ENCODE measurements at regions not wholly inside any gene's neighbourhood (a gene's known extent, or its start where the extent isn't known, plus 50 kb on each side); places are given as distances from the start of the nearest gene placed in this dataset.
A peak's percentile ranks its signal among the peaks of the same experiment; 100 is the strongest.

DNA sequence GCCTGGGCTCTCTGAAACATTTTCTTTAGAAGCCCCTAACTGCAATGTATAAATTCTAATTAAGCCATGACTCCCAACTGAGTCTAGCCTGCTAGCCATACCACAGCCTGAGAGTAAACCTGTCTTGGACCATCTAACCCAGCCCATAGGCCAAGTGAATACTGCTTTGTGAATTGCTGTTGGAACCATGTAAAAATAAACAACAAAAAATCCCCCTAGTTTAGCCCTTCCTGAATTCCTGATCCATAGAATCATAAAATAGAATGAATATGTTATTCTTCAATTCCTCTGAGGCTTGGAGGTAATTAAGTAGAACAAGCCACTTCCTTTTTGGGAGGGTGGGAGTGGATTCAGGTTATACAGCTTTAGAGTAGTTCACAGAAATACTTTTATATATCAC, 1496.4 kb downstream of the MRPL39 start:
- no peak for ATAC-seq
- intact Hi-C loops (cut with DNase I): no loop called here
- DNase-seq (ENCODE audit: low spot score): no peak

GRCh38 chr21:24097181-24097580, 1510.1 kb downstream of the MRPL39 start:
- intact Hi-C loops (cut with DNase I): no loop called here
- ATAC-seq (no peak), DNase-seq (ENCODE audit: low spot score) (no peak)

DNA sequence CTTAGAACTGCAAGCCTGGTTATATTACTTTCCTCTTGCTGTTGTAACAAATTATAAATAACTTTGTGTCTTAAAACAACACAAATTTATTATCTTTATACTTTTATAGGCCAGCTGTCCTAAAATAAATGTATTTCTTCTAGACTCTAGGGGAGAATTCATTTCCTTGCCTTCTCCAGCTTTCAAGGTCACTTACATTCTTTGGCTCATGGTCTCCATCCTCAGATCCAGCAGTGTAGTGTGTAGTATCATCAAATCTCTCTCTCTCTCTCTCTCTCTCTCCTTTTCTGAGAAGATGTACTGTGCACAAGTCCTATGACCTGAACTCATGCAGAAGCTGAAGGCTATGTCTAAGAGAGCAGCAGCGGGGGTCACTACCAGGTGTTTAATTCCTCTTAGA, 1510.6 kb downstream of the MRPL39 start:
- DNase-seq (ENCODE audit: low spot score): no peak
- no peak for ATAC-seq
- intact Hi-C loops (cut with DNase I): no loop called here

DNA sequence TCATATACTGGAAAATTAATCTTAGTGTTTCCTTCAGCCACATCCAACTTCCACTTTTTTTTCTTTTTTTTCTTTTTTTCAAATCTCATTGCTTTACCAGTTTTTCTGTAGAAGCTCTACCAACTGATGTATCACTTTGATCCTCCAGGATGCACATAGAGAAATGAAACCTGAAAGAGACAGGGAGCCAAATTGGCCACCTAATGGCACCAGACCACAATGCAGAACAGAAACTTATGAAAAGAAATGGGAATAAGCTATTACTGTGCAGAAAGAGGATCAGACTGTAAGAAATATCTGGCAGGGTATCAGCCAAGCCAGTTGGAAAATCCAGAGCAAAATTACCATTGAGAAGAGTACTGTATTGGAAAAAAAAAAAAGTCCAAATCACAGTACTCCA, 1514.2 kb downstream of the MRPL39 start:
- intact Hi-C loops (cut with DNase I): no loop called here
- ATAC-seq: no peak
- no peak for DNase-seq (ENCODE audit: low spot score)

- ATAC-seq (no peak), DNase-seq (ENCODE audit: low spot score) (no peak)
- intact Hi-C loops (cut with DNase I): no loop called here
These were observed 1531.1 kb downstream of the MRPL39 start for GRCh38 chr21:24076179-24076578.

DNA sequence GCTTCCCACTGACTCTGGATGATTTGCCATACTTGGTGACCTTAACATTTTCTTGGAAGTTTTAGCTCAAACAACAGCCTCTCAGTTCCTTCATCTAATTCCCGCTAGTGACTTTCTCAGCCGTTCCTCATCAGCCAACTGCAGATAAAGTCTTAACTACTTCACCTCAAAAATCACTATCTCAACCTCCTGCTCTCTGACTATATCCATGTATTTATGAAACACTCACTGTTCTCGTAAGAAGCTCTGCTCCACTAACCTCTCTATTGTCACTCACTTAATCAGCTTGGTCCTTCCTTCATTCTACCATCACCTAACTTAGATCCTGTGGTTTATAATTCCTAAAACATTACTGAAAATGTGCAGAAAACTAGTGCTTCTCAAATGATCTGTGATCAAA, 1551.6 kb downstream of the MRPL39 start:
- no peak for ATAC-seq
- no peak for DNase-seq (ENCODE audit: low spot score)
- intact Hi-C loops (cut with DNase I): no loop called here

DNA sequence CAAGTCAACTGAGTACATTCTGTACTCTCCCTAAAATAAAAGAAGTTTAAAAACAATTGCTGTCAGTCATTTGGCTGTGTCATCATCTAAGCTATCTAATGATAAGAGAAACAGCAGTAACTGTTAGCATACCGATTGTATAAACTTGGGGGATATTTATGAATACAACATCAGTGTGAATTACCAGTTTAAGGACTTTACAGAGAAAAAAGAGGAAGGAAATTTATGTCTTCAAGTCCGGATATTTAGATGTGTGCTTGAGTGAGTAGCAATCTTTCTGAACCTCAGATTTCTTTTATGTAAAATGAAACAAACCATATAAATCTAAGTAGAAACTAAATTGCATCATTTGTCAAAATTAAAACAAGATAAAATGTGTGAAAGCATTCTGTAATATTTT, 1557.0 kb downstream of the MRPL39 start:
- ATAC-seq: no peak
- no peak for DNase-seq (ENCODE audit: low spot score)
- intact Hi-C loops (cut with DNase I): no loop called here

- ATAC-seq: no peak
- intact Hi-C loops (cut with DNase I): no loop called here
- no peak for DNase-seq (ENCODE audit: low spot score)
These were observed 1560.3 kb downstream of the MRPL39 start for GRCh38 chr21:24046829-24047443.

DNA sequence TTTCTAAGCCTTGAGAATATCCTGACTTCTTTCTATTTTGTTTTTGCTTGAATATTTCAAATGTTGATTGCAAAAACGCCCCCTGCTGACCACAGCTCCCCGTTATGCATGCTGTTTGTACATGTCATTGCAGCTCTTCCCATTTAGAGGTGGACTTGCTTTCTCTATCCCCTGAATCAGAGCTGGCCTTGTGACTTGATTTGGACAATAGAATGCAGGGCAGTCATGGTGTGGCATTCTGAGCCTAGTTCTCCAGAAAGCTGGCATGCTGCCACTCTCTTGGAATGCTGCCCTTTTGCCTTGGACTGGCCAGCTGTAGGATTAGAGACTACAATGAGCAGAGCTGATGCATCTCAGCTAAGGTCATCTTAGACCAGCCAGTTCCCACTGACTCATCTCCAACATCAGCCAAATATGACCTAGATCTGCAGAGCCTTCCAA, 1561.5 kb downstream of the MRPL39 start:
- intact Hi-C loops (cut with DNase I): no loop called here
- ATAC-seq: peak; percentile 88

GRCh38 chr21:24045373-24045772, 1561.9 kb downstream of the MRPL39 start:
- intact Hi-C loops (cut with DNase I): no loop called here
- ATAC-seq (no peak), DNase-seq (ENCODE audit: low spot score) (no peak)

More for the DNA sequence above, 1561.5 kb downstream of the MRPL39 start:
- DNase-seq (ENCODE audit: low spot score): peak; percentile 82

GRCh38 chr21:24042687-24043086, 1564.6 kb downstream of the MRPL39 start:
- DNase-seq (ENCODE audit: low spot score) (no peak), ATAC-seq (no peak)
- intact Hi-C loops (cut with DNase I): no loop called here

GRCh38 chr21:24032709-24033232, 1574.5 kb downstream of the MRPL39 start:
- intact Hi-C loops (cut with DNase I): no loop called here
- ATAC-seq (no peak), DNase-seq (ENCODE audit: low spot score) (no peak)

- intact Hi-C loops (cut with DNase I): no loop called here
- DNase-seq (ENCODE audit: low spot score) (no peak), ATAC-seq (no peak)
These were observed 1579.9 kb downstream of the MRPL39 start for GRCh38 chr21:24027396-24027795.

GRCh38 chr21:24025101-24025500, 1582.2 kb downstream of the MRPL39 start:
- intact Hi-C loops (cut with DNase I): no loop called here
- ATAC-seq (no peak), DNase-seq (ENCODE audit: low spot score) (no peak)

DNA sequence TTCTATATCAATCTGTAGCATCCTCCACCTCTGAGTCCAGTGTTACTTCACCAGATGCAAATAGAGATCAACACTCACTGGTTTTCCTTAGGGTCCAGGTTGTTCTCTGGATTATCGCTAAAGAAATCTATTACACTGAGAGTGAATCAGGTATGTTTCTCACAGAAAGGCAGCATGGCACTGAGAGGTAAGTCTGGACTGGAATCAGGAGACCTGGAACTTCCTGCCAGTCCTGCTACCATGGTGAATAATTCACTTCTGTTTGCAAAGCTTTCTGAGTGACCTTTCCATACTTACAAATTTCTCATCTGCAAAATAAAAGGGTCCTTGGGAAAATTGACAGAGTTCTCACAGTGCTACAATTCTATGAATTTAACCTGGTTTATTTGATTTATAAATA, 1583.3 kb downstream of the MRPL39 start:
- intact Hi-C loops (cut with DNase I): no loop called here
- DNase-seq (ENCODE audit: low spot score): no peak
- no peak for ATAC-seq

DNA sequence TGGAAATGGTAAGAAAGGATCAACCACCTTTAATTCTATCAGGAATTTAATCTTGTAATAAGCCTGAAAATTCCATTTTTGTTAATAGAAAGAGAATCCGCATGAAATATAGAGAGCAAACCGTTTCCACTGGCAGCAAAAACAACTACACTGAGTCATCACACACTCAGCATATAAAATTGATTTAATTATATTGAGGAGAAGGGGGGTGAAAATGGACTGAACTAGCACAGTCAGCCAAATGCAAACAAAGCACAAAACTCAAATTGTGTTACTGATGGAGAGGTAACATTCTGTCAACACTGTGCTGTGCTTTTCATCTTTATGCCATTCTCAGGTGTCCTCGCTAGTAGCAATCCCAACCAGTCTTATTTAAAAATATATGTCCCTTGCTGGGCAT, 1583.9 kb downstream of the MRPL39 start:
- ATAC-seq (no peak), DNase-seq (ENCODE audit: low spot score) (no peak)
- intact Hi-C loops (cut with DNase I): no loop called here

DNA sequence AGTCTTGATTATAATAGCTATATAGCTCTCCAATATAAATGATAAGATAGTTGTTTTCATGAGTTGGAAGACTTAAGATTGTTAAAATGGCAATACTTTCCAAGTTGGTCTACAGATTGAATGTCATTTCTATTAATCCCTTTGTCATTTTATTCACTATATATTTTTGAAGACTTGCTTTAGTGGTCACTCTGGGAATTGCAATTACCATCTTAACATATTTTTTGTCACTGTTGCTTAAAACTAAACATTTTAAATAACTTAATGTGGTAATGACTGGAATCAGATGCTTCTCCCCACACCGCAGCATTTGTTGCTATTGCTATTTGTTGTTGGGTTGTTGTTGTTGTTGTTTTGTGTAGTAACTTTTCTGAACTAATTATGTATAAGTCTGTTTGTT, 1592.9 kb downstream of the MRPL39 start:
- intact Hi-C loops (cut with DNase I): no loop called here
- DNase-seq (ENCODE audit: low spot score) (no peak), ATAC-seq (no peak)

GRCh38 chr21:24011087-24011486, 1596.2 kb downstream of the MRPL39 start:
- no peak for ATAC-seq
- intact Hi-C loops (cut with DNase I): no loop called here
- DNase-seq (ENCODE audit: low spot score): no peak

GRCh38 chr21:24007592-24007991, 1599.7 kb downstream of the MRPL39 start:
- intact Hi-C loops (cut with DNase I): no loop called here
- DNase-seq (ENCODE audit: low spot score) (no peak), ATAC-seq (no peak)

DNA sequence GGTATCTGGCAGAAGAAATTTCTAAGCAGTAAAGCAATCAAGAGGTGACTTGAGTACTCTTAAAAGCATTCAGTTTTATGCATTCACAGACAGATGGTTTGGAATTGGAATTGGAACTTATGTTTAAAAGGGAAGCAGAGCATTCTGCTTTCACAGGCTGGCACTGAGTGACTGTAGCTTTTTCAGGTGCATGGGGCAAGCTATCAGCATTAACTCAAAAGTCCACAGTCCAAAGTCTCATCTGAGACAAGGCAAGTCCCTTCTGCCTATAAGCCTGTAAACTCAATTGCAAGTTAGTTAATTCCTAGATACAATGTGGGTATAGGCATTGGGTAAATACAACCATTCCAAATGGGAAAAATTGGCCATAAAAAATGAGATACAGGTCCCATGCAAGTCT, 1620.3 kb downstream of the MRPL39 start:
- ATAC-seq (no peak), DNase-seq (ENCODE audit: low spot score) (no peak)
- intact Hi-C loops (cut with DNase I): no loop called here

GRCh38 chr21:23986214-23986613, 1621.1 kb downstream of the MRPL39 start:
- ATAC-seq: no peak
- no peak for DNase-seq (ENCODE audit: low spot score)
- intact Hi-C loops (cut with DNase I): no loop called here
